ENCODE measurements at regions not wholly inside any gene's neighbourhood (a gene's known extent, or its start where the extent isn't known, plus 50 kb on each side); places are given as distances from the start of the nearest gene placed in this dataset.

GRCh38 chr2:217402761-217403383, 543.0 kb upstream of the TNP1 start:
- Histone ChIP-seq H3K4me2 (replicated peaks; ENCODE audit: low read depth, low read length, poor library complexity, severe bottlenecking) (no peak overlapping the region), H2AFZ (ENCODE audit: insufficient read depth, low read depth, low read length, poor library complexity, severe bottlenecking) (no peak overlapping the region), H3K79me2 (ENCODE audit: control insufficient read depth, insufficient read depth, low read length) (no peaks in the 10 kb centered on the region), H3K4me1 (ENCODE audit: control insufficient read depth in 2 of 2, insufficient read depth in 2 of 2, low read length in 2 of 2) (peaks cover 6 to 7% of the 10 kb centered on the region in 2 donors), H3K27ac (ENCODE audit: low read length in 2 of 2) (no peak overlapping the region), H3K36me3 (replicated peaks in 1 of 2; ENCODE audit: control extremely low read depth in 1 of 2, control insufficient read depth in 1 of 2, extremely low read depth in 1 of 2, insufficient read depth in 2 of 2, low read length in 1 of 2) (no peaks in the 10 kb centered on the region), H3K4me3 (ENCODE audit: control extremely low read depth in 1 of 5, extremely low read depth in 1 of 5, insufficient read depth in 1 of 5, low read depth in 2 of 5, low read length in 4 of 5) (no peak overlapping the region), H3K9me3 (ENCODE audit: control extremely low read depth in 1 of 3, control insufficient read depth in 2 of 3, insufficient read depth in 1 of 3, low read length in 2 of 3) (peaks cover 0 to 9% (median 0%) of the 10 kb centered on the region in 3 donors), H3K27me3 (replicated peaks in 1 of 4; ENCODE audit: control extremely low read depth in 1 of 4, control insufficient read depth in 3 of 4, insufficient read depth in 4 of 4, low read length in 3 of 4) (no peaks in the 10 kb centered on the region), H3K9ac (ENCODE audit: low read length) (no peak overlapping the region), H4K20me1 (ENCODE audit: control insufficient read depth, insufficient read depth, low read length, poor library complexity, severe bottlenecking) (no peaks in the 10 kb centered on the region)
- Mint-ChIP-seq H3K27ac (no peak overlapping the region), H3K4me1 (peaks cover 8% of the 10 kb centered on the region), H3K4me3 (no peak overlapping the region), H3K27me3 (no peaks in the 10 kb centered on the region), H3K9me3 (ENCODE audit: insufficient read depth) (no peaks in the 10 kb centered on the region)
- ChIA-PET POLR2A (no interaction called here), CTCF (interaction anchor here (0.5 kb wide), 1 partner anchor 31 kb away, joined by 3 read pairs; no protein-coding TSS in a partner anchor)
- WGBS (ENCODE audit: insufficient coverage), result 31% methylated on average over 2 of the region's 6 CpGs
- no peak for TF ChIP-seq EZH2 (IDR thresholded peaks at IDR 0.05; ENCODE audit: borderline replicate concordance, insufficient read depth, low read depth, low read length, poor library complexity, severe bottlenecking)
- TF ChIP-seq CTCF (IDR thresholded peaks at IDR 0.05), result no peak
- intact Hi-C loops (cut with micrococcal nuclease), result no loop called here
- DNase-seq (no peak), ATAC-seq (ENCODE audit: low read depth) (no peak)

- intact Hi-C loops (cut with micrococcal nuclease), result no loop called here
Observed at GRCh38 chr2:217402144-217402543, 542.3 kb upstream of the TNP1 start.

More at GRCh38 chr2:217402144-217402543, 542.3 kb upstream of the TNP1 start:
- H3K4me3 Mint-ChIP-seq, result no peak overlapping the region
- Histone ChIP-seq H2AFZ (ENCODE audit: insufficient read depth, low read depth, low read length, poor library complexity, severe bottlenecking) (no peak overlapping the region), H3K4me2 (replicated peaks; ENCODE audit: low read depth, low read length, poor library complexity, severe bottlenecking) (no peak overlapping the region), H3K4me3 (ENCODE audit: control extremely low read depth in 1 of 5, extremely low read depth in 1 of 5, insufficient read depth in 1 of 5, low read depth in 2 of 5, low read length in 4 of 5) (no peak overlapping the region), H3K36me3 (replicated peaks in 1 of 2; ENCODE audit: control extremely low read depth in 1 of 2, control insufficient read depth in 1 of 2, extremely low read depth in 1 of 2, insufficient read depth in 2 of 2, low read length in 1 of 2) (no peaks in the 10 kb centered on the region), H3K27ac (ENCODE audit: low read length in 2 of 2) (no peak overlapping the region), H3K4me1 (ENCODE audit: control insufficient read depth in 2 of 2, insufficient read depth in 2 of 2, low read length in 2 of 2) (peaks cover 6 to 7% of the 10 kb centered on the region in 2 donors), H3K9ac (ENCODE audit: low read length) (no peak overlapping the region), H3K79me2 (ENCODE audit: control insufficient read depth, insufficient read depth, low read length) (no peaks in the 10 kb centered on the region), H3K27me3 (replicated peaks in 1 of 4; ENCODE audit: control extremely low read depth in 1 of 4, control insufficient read depth in 3 of 4, insufficient read depth in 4 of 4, low read length in 3 of 4) (no peaks in the 10 kb centered on the region), H3K9me3 (ENCODE audit: control extremely low read depth in 1 of 3, control insufficient read depth in 2 of 3, insufficient read depth in 1 of 3, low read length in 2 of 3) (peaks cover 0 to 9% (median 0%) of the 10 kb centered on the region in 3 donors), H4K20me1 (ENCODE audit: control insufficient read depth, insufficient read depth, low read length, poor library complexity, severe bottlenecking) (no peaks in the 10 kb centered on the region)
- no CpG with 5 or more reads among the region's 3 CpGs for WGBS (ENCODE audit: insufficient coverage)
- ATAC-seq (ENCODE audit: low read depth) (no peak), DNase-seq (no peak)
- no peak for TF ChIP-seq CTCF (IDR thresholded peaks at IDR 0.05)
- TF ChIP-seq EZH2 (IDR thresholded peaks at IDR 0.05; ENCODE audit: borderline replicate concordance, insufficient read depth, low read depth, low read length, poor library complexity, severe bottlenecking), result no peak
- H3K27ac Mint-ChIP-seq, result no peak overlapping the region
- POLR2A ChIA-PET, result no interaction called here
- H3K4me1 Mint-ChIP-seq, result peaks cover 8% of the 10 kb centered on the region
- no peaks in the 10 kb centered on the region for H3K9me3 Mint-ChIP-seq (ENCODE audit: insufficient read depth)
- no peaks in the 10 kb centered on the region for H3K27me3 Mint-ChIP-seq
- CTCF ChIA-PET, result no interaction called here
